IPS DF 19.7 (cell line): ENCODE measurements at regions not wholly inside any gene's neighbourhood (a gene's known extent, or its start where the extent isn't known, plus 50 kb on each side); places are given as distances from the start of the nearest gene placed in this dataset.
"Not testable (repeated sequence)": the region's sequence is repeated elsewhere in the genome, so short reads cannot be mapped to it uniquely, and the experiment has no call there.

ENCODE experiments used
- DNase-seq: peaks from one replicate; pipeline ENCODE4 v3.0.0-alpha.2; 2013; ENCODE audit warnings: low read depth, low spot score

GRCh38 chr5:34266151-34266550, 223.1 kb upstream of the C1QTNF3 start:
- DNase-seq, result not testable (repeated sequence)

- DNase-seq, result peak; percentile 86
Measured at GRCh38 chr5:34296759-34297158, 253.7 kb upstream of the C1QTNF3 start.

GRCh38 chr5:34329201-34329600, 286.2 kb upstream of the C1QTNF3 start:
- DNase-seq, result not testable (repeated sequence)

- DNase-seq, result not testable (repeated sequence)
Measured at GRCh38 chr5:34329611-34330108, 286.6 kb upstream of the C1QTNF3 start.

- DNase-seq, result not testable (repeated sequence)
Measured at GRCh38 chr5:34331928-34332454, 289.0 kb upstream of the C1QTNF3 start.

- DNase-seq, result not testable (repeated sequence)
Measured at GRCh38 chr5:34339408-34340001, 296.5 kb upstream of the C1QTNF3 start.

GRCh38 chr5:34354440-34354839, 301.7 kb upstream of the RAI14 start:
- DNase-seq, result not testable (repeated sequence)

GRCh38 chr5:34371417-34371816, 284.7 kb upstream of the RAI14 start:
- DNase-seq, result not testable (repeated sequence)

- not testable (repeated sequence) for DNase-seq
Measured at GRCh38 chr5:34371817-34372216, 284.3 kb upstream of the RAI14 start.

- DNase-seq, result not testable (repeated sequence)
Measured at GRCh38 chr5:34372739-34373138, 283.4 kb upstream of the RAI14 start.

GRCh38 chr5:34377651-34378050, 278.5 kb upstream of the RAI14 start:
- DNase-seq, result not testable (repeated sequence)

- not testable (repeated sequence) for DNase-seq
Measured at GRCh38 chr5:34378498-34378897, 277.6 kb upstream of the RAI14 start.

GRCh38 chr5:34388754-34389153, 267.4 kb upstream of the RAI14 start:
- not testable (repeated sequence) for DNase-seq

GRCh38 chr5:34409373-34409772, 246.8 kb upstream of the RAI14 start:
- no peak for DNase-seq

GRCh38 chr5:34410411-34411139, 245.6 kb upstream of the RAI14 start:
- DNase-seq, result no peak

GRCh38 chr5:34411470-34412346, 244.4 kb upstream of the RAI14 start:
- peak; percentile 88 for DNase-seq

- DNase-seq, result no peak
Measured at GRCh38 chr5:34412736-34413135, 243.4 kb upstream of the RAI14 start.

- DNase-seq, result no peak
Measured at GRCh38 chr5:34415559-34416198, 240.4 kb upstream of the RAI14 start.

GRCh38 chr5:34416501-34417008, 239.6 kb upstream of the RAI14 start:
- no peak for DNase-seq

GRCh38 chr5:34420191-34420590, 235.9 kb upstream of the RAI14 start:
- DNase-seq, result not testable (repeated sequence)
